22Rv1 (cell line): ENCODE measurements at regions not wholly inside any gene's neighbourhood (a gene's known extent, or its start where the extent isn't known, plus 50 kb on each side); places are given as distances from the start of the nearest gene placed in this dataset.

Experiments used
- H3K27ac ChIP-seq: fragments of 450-650 bp; 2 replicates; pipeline ENCODE4 v1.5.1; 2017
- ZFX ChIP-seq: fragments of 450-650 bp; IDR thresholded peaks from 2 replicates; pipeline ENCODE4 v1.6.1; 2017; ENCODE audit warnings: antibody characterized with exemption, borderline replicate concordance
- TF ChIP-seq, protein P1 (sequence below): fragments of 450-650 bp; IDR thresholded peaks from 2 replicates; pipeline ENCODE4 v1.5.1; 2017; ENCODE audit warnings: mild to moderate bottlenecking

DNA sequence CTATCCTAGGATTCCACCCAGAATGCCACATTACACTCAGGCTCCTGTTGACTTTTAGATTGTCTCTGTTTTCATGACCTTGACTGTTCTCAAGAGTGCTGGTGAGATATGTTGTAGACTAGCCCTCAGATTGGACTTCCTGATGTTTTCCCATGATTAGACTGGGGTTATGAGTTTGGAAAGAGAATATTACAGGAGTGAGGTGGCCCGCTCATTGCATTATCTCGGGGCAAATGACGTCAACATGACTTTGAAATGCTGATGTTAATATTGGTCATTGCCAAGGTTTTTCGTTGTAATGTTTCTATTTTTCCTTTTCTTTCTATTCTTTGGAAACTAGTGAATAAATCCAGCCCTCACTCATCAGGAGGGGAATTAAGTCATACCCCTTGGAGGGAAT lies 355.7 kb upstream of the MON1B start:
- no peak for TF ChIP-seq ZFX
- TF ChIP-seq, protein P1, sequence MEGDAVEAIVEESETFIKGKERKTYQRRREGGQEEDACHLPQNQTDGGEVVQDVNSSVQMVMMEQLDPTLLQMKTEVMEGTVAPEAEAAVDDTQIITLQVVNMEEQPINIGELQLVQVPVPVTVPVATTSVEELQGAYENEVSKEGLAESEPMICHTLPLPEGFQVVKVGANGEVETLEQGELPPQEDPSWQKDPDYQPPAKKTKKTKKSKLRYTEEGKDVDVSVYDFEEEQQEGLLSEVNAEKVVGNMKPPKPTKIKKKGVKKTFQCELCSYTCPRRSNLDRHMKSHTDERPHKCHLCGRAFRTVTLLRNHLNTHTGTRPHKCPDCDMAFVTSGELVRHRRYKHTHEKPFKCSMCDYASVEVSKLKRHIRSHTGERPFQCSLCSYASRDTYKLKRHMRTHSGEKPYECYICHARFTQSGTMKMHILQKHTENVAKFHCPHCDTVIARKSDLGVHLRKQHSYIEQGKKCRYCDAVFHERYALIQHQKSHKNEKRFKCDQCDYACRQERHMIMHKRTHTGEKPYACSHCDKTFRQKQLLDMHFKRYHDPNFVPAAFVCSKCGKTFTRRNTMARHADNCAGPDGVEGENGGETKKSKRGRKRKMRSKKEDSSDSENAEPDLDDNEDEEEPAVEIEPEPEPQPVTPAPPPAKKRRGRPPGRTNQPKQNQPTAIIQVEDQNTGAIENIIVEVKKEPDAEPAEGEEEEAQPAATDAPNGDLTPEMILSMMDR: no peak
- no peak overlapping the region for H3K27ac ChIP-seq

DNA sequence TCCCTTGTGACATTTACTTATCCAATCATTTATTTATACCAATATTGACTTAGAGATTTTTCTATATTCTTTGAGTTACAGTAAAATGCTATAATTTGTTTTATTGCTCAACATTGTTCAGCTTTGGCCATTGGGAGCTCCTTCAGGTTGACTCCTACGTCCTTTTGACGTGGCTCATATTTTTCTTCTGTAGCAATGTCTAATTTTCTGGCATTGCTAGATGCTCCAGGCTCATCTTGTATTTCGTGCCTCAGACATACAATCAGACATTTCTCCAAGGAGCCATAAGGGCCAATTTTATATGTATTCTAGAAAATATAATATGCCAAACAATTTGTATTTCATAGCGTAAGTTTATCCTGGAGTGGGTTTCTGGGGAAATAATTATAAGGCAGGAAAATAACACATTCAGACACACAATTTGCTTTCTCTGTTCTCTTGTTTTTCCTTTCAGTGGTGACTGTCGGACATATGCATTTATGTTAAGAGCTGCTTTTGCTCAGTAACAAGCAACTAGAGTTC lies 355.1 kb upstream of the MON1B start:
- TF ChIP-seq, protein P1: no peak
- no peak for TF ChIP-seq ZFX
- H3K27ac ChIP-seq: no peak overlapping the region

DNA sequence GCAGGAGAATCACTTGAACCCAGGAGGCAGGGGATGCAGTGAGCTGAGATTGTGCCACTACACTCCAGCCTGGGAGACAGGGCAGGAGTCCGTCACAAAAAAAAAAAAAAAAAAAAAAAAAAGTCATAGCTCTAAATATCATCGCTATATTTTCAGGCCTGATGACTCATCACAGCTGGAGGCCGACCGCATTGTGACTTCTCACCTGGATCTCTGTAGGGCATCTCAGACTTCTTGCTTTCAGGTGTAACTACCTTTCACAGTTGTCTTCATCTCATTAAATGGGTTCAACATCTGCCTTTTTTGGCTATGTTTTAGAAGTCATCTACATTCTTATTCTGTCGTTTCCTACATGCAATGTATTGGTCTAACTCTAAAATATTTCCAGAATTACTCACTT lies 353.1 kb upstream of the MON1B start:
- TF ChIP-seq ZFX: no peak
- TF ChIP-seq, protein P1: no peak
- H3K27ac ChIP-seq: no peak overlapping the region

DNA sequence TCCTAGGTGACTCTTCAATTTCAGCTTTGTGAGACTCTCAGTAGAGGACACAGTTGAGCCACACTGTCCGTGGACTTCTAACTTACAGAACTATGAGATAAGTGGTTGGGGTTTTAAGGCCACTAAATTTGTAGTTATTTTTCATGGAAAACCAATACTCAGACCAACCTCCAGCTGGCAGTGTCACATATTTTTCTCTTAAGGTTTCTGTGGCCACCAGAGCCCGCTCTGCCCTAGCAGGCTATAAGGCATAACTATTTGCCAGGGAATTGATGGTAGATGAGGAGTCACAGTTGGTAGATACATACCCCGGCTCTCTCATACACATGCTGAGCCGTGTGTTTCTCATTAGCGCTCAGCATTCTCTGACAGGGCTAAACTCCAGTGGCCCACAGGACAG lies 336.8 kb upstream of the MON1B start:
- TF ChIP-seq, protein P1: peak; percentile 27; the same call in 1 of the 2 replicates
- TF ChIP-seq ZFX: no peak
- H3K27ac ChIP-seq: no peak overlapping the region

DNA sequence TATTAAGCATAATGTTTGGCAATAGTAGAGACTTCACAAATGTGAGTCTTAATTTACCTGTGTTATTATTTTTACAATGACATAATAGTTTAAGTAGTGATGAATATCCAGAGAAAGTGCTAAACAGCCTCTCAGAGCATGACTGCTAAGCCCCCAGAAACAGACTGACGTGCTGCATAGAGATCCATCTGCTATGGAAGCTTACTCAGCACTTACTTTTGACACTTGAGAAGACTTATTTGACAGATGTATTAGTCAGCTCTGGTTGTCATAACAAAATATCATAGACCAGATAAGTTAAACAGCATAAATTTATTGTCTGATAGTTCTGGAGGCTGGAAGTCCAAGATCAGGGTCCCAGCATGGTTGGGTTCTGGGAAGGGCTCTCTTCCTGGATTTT lies 334.9 kb upstream of the MON1B start:
- TF ChIP-seq ZFX: no peak
- TF ChIP-seq, protein P1: no peak
- H3K27ac ChIP-seq: no peak overlapping the region

DNA sequence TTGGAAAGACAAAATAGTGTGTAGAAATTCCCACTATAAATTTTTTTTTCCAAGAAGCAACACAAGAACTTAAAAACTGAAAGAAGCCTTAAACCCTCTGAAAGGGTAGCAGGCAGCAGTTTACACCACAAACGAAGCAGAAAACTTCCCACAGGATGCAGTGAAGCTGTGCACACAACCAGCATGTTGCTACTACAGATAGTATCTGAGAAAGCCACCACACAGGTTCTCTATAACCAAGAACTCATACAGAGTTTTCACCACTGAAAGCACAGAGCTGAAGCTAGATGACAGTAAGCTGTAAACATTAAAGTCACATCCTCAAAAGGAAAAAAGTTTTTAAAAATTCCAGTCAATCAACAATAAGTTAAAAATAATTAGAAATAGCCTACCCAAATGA lies 333.6 kb upstream of the MON1B start:
- TF ChIP-seq, protein P1: no peak
- TF ChIP-seq ZFX: no peak
- H3K27ac ChIP-seq: no peak overlapping the region

DNA sequence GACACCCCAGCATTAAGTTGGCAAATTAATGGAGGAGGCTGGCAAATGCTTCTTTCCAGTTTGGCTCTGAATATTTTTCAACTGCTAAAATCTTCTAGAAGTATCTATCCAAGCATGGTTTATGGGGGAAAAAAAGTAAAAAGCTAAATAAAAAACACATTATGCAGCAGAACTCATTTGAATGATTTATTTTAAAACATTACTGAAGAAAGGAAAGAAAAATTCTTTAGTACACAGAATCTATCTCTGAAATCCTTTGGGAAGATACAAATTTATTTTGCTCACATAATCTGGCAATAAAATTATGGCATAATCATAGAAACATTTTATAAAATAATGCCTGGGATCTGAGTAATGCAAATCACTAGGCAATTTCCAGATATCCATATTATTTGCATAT lies 328.1 kb upstream of the MON1B start:
- no peak overlapping the region for H3K27ac ChIP-seq
- TF ChIP-seq, protein P1: no peak
- no peak for TF ChIP-seq ZFX
